ENCODE measurements at regions not wholly inside any gene's neighbourhood (a gene's known extent, or its start where the extent isn't known, plus 50 kb on each side); places are given as distances from the start of the nearest gene placed in this dataset.

GRCh38 chr5:2579126-2579525 is 172.4 kb downstream of the IRX2 start:
- no peak overlapping the region for H3K4me3 ChIP-seq (ENCODE audit: low read depth, low read length)
- no peak for TF ChIP-seq CTCF (IDR thresholded peaks at IDR 0.05; ENCODE audit: insufficient read depth, low read length, missing control alignments)
- DNase-seq (ENCODE audit: low read depth, low spot score): no peak
- POLR2A ChIA-PET: no interaction called here
- CTCF ChIA-PET: no interaction called here

- no peak overlapping the region for H3K4me3 ChIP-seq (ENCODE audit: low read depth, low read length)
- ChIA-PET POLR2A (no interaction called here), CTCF (no interaction called here)
- no peak for TF ChIP-seq CTCF (IDR thresholded peaks at IDR 0.05; ENCODE audit: insufficient read depth, low read length, missing control alignments)
- no peak for DNase-seq (ENCODE audit: low read depth, low spot score)
These were observed 174.0 kb downstream of the IRX2 start for GRCh38 chr5:2577312-2578036.

- DNase-seq (ENCODE audit: low read depth, low spot score): no peak
- no peak for TF ChIP-seq CTCF (IDR thresholded peaks at IDR 0.05; ENCODE audit: insufficient read depth, low read length, missing control alignments)
- CTCF ChIA-PET: no interaction called here
- POLR2A ChIA-PET: no interaction called here
- no peak overlapping the region for H3K4me3 ChIP-seq (ENCODE audit: low read depth, low read length)
These were observed 174.7 kb downstream of the IRX2 start for GRCh38 chr5:2576823-2577222.

- no peak for TF ChIP-seq CTCF (IDR thresholded peaks at IDR 0.05; ENCODE audit: insufficient read depth, low read length, missing control alignments)
- ChIA-PET CTCF (no interaction called here), POLR2A (no interaction called here)
- H3K4me3 ChIP-seq (ENCODE audit: low read depth, low read length): no peak overlapping the region
- DNase-seq (ENCODE audit: low read depth, low spot score): no peak
These were observed 175.6 kb downstream of the IRX2 start for GRCh38 chr5:2575871-2576270.

GRCh38 chr5:2575292-2575691 is 176.2 kb downstream of the IRX2 start:
- CTCF ChIA-PET: no interaction called here
- no peak overlapping the region for H3K4me3 ChIP-seq (ENCODE audit: low read depth, low read length)
- DNase-seq (ENCODE audit: low read depth, low spot score): no peak
- TF ChIP-seq CTCF (IDR thresholded peaks at IDR 0.05; ENCODE audit: insufficient read depth, low read length, missing control alignments): no peak
- POLR2A ChIA-PET: no interaction called here

GRCh38 chr5:2574155-2574554 is 177.3 kb downstream of the IRX2 start:
- CTCF ChIA-PET: no interaction called here

More at GRCh38 chr5:2574155-2574554, 177.3 kb downstream of the IRX2 start:
- no peak for TF ChIP-seq CTCF (IDR thresholded peaks at IDR 0.05; ENCODE audit: insufficient read depth, low read length, missing control alignments)
- POLR2A ChIA-PET: no interaction called here
- DNase-seq (ENCODE audit: low read depth, low spot score): no peak
- H3K4me3 ChIP-seq (ENCODE audit: low read depth, low read length): no peak overlapping the region
